Activated T-cell treated with anti-CD3 and anti-CD28 coated beads, Interleukin-2, amount 50 U/mL, for 72 hours (primary cell): ENCODE measurements at regions not wholly inside any gene's neighbourhood (a gene's known extent, or its start where the extent isn't known, plus 50 kb on each side); places are given as distances from the start of the nearest gene placed in this dataset.

ENCODE experiments used
- ATAC-seq, 2 donors: fragments of 150-1000 bp; cut with Tn5 transposase; replicated peaks in 1 of 2; 2 replicates each; pipeline ENCODE4 v1.10.0; 2021; ENCODE audit warnings: moderate library complexity in 2 of 2, mild to moderate bottlenecking in 1 of 2
- DNase-seq, 2 donors: peaks; one replicate each; pipeline ENCODE4 v3.0.0; 2021 to 2022; ENCODE audit warnings: mixed read lengths in 1 of 2
- H3K27ac Mint-ChIP-seq: one replicate; pipeline ENCODE4 v1.8.0; 2022; ENCODE audit warnings: mild to moderate bottlenecking, moderate library complexity, mixed read lengths
- H3K27me3 Mint-ChIP-seq: one replicate; pipeline ENCODE4 v1.8.0; 2022; ENCODE audit warnings: low read depth, mixed read lengths
- H3K36me3 Mint-ChIP-seq, 2 donors: one replicate each; pipeline ENCODE4 v1.8.0; 2022; ENCODE audit warnings: mixed read lengths in 2 of 2, mild to moderate bottlenecking in 1 of 2; ENCODE audit not compliant: insufficient read depth in 2 of 2
- H3K4me1 Mint-ChIP-seq: one replicate; pipeline ENCODE4 v1.8.0; 2022; ENCODE audit warnings: low read depth, mixed read lengths
- H3K4me3 Mint-ChIP-seq, 2 donors: one replicate each; pipeline ENCODE4 v1.8.0; 2022; ENCODE audit warnings: mild to moderate bottlenecking in 2 of 2, mixed read lengths in 2 of 2, moderate library complexity in 2 of 2
- H3K9me3 Mint-ChIP-seq, 2 donors: one replicate each; pipeline ENCODE4 v1.8.0; 2022; ENCODE audit warnings: mixed read lengths in 2 of 2

DNA sequence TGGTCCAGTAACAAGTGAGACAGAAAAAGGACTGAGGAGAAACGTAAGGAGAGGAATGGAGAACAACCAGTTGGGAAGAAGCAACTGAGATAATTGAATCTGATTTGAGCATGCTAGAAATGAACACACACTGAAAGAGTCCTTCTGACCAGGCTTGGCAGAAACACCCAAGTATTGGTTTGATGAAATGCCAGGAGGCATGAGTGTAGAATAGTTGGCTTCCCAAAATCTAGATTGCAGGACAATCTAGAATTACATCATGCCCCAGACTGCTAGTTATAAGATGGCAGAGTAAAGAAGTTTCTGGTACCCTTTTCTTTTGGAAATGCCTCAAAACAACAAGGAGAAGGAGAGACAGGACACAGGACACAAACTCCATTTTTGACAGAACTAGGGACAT, 189.7 kb upstream of the STT3B start:
- ATAC-seq (no peak), DNase-seq (no peak)
- no peaks in the 10 kb centered on the region for H3K27me3 Mint-ChIP-seq
- peaks cover 1 to 3% of the 10 kb centered on the region in 2 donors for H3K36me3 Mint-ChIP-seq
- H3K27ac Mint-ChIP-seq: no peak overlapping the region
- no peaks in the 10 kb centered on the region for H3K4me1 Mint-ChIP-seq
- no peak overlapping the region for H3K4me3 Mint-ChIP-seq
- peaks cover 10 to 13% of the 10 kb centered on the region in 2 donors for H3K9me3 Mint-ChIP-seq

GRCh38 chr3:31345581-31345980, 187.1 kb upstream of the STT3B start:
- Mint-ChIP-seq H3K4me3 (no peak overlapping the region), H3K4me1 (no peaks in the 10 kb centered on the region), H3K9me3 (peaks cover 10 to 12% of the 10 kb centered on the region in 2 donors), H3K27ac (no peak overlapping the region), H3K36me3 (peaks cover 1 to 3% of the 10 kb centered on the region in 2 donors), H3K27me3 (no peaks in the 10 kb centered on the region)
- no peak for ATAC-seq
- DNase-seq: no peak

DNA sequence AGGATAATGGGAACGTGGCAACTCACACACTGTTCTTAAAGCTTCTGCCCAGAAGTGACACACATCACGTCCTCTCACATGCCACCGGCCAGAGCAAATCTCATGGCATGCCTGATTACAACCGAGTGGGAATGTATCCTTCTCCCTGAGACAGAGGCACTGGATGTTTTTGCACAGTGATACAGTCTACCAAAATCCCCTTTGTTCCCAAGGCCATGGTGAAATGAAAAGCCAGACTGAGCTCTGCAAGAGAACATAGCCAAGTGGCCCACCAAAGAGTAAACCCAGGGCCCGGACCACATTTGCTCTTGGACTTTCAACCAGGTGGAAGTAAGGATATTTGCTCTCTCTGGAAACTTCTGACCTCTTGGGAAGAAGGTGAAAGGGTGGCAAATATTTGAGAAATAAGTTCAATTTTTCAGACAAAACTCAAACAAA, 186.2 kb upstream of the STT3B start:
- H3K4me3 Mint-ChIP-seq: no peak overlapping the region
- ATAC-seq: no peak
- no peak for DNase-seq
- no peaks in the 10 kb centered on the region for H3K27me3 Mint-ChIP-seq
- H3K9me3 Mint-ChIP-seq: peaks cover 10 to 12% of the 10 kb centered on the region in 2 donors
- peaks cover 1 to 3% of the 10 kb centered on the region in 2 donors for H3K36me3 Mint-ChIP-seq
- H3K27ac Mint-ChIP-seq: no peak overlapping the region
- H3K4me1 Mint-ChIP-seq: no peaks in the 10 kb centered on the region

DNA sequence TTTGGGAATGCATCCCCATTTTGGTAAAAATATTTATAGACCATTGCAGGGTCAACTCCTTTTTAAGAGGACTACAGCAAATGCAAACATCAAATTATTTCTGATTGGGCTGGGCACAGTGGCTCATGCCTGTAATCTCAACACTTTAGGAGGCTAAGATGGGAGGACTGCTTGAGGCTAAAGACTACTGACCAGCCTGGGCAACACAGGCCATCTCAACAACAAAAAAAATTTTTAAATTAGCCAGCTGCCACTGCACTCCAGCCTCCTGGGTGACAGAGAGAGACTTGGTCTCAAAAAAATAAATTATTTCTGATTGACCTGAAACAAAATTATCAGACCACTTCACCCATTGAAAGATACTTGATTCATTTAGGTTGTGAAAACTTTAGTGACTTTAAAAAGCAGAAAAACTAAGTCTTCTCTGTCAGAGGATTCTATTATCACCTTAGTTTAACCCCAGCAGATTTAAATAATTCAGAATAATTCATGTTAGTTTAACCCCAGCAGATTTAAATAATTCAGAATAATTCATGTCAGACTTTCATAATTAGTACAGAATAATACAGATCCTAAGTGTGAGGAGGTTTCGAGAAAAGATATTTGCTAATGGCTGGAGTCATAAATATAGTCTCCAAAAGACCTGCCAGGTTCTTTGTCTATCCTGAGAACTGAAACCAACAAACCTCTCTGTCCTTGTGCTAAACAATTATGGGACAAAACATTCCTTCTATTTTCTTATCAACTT, 183.6 kb upstream of the STT3B start:
- no peak overlapping the region for H3K4me3 Mint-ChIP-seq
- H3K27ac Mint-ChIP-seq: peak overlapping the region; percentile 52
- H3K4me1 Mint-ChIP-seq: no peaks in the 10 kb centered on the region
- H3K27me3 Mint-ChIP-seq: no peaks in the 10 kb centered on the region
- peaks cover 0 to 3% of the 10 kb centered on the region in 2 donors for H3K36me3 Mint-ChIP-seq
- H3K9me3 Mint-ChIP-seq: peaks cover 3 to 10% of the 10 kb centered on the region in 2 donors
- ATAC-seq (no peak), DNase-seq (no peak)

GRCh38 chr3:31350307-31350706, 182.4 kb upstream of the STT3B start:
- Mint-ChIP-seq H3K4me3 (no peak overlapping the region), H3K4me1 (no peaks in the 10 kb centered on the region), H3K27ac (no peak overlapping the region), H3K9me3 (peaks cover 3 to 8% of the 10 kb centered on the region in 2 donors), H3K27me3 (no peaks in the 10 kb centered on the region), H3K36me3 (peaks cover 0 to 1% of the 10 kb centered on the region in 2 donors)
- DNase-seq (no peak), ATAC-seq (no peak)

GRCh38 chr3:31352331-31352730, 180.4 kb upstream of the STT3B start:
- ATAC-seq (no peak), DNase-seq (no peak)
- H3K9me3 Mint-ChIP-seq: peaks cover 3 to 9% of the 10 kb centered on the region in 2 donors
- peaks cover 0 to 1% of the 10 kb centered on the region in 2 donors for H3K36me3 Mint-ChIP-seq
- peaks cover 5% of the 10 kb centered on the region for H3K4me1 Mint-ChIP-seq
- no peaks in the 10 kb centered on the region for H3K27me3 Mint-ChIP-seq
- no peak overlapping the region for H3K27ac Mint-ChIP-seq
- no peak overlapping the region for H3K4me3 Mint-ChIP-seq

DNA sequence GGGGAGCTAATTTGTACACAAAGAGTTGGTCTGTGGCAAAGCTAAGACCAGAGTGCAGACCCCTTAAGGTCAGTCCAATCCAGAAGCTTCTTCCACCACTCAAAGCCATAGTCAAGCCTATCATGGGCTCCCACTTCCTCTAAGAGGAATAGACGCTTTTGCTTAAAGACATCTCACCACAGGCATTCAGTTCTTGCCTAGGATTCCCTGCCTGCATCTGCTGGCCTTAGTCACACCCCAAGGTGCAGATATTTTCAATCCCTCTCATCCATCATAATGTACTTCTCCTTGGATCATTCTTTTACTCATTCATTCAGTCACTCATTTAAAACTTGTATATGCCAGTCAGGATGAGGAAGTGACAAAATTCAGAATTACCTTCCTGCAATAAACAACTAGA, 179.6 kb upstream of the STT3B start:
- DNase-seq (no peak), ATAC-seq (no peak)

DNA sequence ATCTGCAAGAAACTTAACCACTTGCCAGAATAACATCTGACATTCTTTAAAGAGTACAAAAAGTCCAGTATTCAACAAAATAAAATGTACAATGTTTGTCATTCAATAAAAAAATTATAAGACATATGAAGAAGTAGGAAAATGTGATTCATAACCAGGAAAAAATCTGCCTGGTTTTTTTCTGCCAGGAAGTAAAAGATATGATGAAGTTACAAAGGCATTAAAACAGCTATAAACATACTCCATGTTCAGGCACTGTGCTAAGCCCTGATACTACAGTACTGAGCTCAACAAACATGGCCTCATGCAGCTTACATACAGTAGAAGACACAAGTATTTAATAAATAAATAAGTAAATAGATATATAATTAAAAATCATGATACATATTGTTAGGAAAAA, 178.4 kb upstream of the STT3B start:
- H3K27ac Mint-ChIP-seq: no peak overlapping the region
- peaks cover 13% of the 10 kb centered on the region for H3K4me1 Mint-ChIP-seq
- peaks cover 0 to 9% of the 10 kb centered on the region in 2 donors for H3K9me3 Mint-ChIP-seq
- peaks cover 0 to 1% of the 10 kb centered on the region in 2 donors for H3K36me3 Mint-ChIP-seq
- H3K27me3 Mint-ChIP-seq: no peaks in the 10 kb centered on the region
- no peak for DNase-seq
- ATAC-seq: no peak
- H3K4me3 Mint-ChIP-seq: no peak overlapping the region

More for the DNA sequence above, 179.6 kb upstream of the STT3B start:
- H3K9me3 Mint-ChIP-seq: peaks cover 0 to 9% of the 10 kb centered on the region in 2 donors
- H3K27ac Mint-ChIP-seq: no peak overlapping the region
- no peak overlapping the region for H3K4me3 Mint-ChIP-seq
- H3K4me1 Mint-ChIP-seq: peaks cover 13% of the 10 kb centered on the region
- peaks cover 0 to 1% of the 10 kb centered on the region in 2 donors for H3K36me3 Mint-ChIP-seq
- no peaks in the 10 kb centered on the region for H3K27me3 Mint-ChIP-seq

DNA sequence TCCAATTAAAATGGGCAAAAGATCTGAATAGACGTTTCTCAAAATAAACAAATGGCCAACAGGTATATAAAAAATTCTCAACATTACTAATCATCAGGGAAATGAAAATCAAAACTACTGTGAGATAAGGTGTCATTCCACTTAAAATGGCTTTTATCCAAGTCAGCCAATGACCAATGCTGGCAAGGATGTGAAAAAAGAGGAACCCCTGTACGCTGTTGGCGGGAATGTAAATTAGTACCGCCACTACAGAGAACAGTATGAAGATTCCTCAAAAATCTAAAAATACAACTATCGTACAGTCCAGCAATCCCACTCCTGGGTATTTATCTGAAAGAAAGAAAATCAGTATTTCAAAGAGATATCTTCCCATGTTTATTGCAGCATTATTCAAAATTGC, 176.9 kb upstream of the STT3B start:
- Mint-ChIP-seq H3K36me3 (peaks cover 0 to 1% of the 10 kb centered on the region in 2 donors), H3K9me3 (peaks cover 0 to 9% of the 10 kb centered on the region in 2 donors), H3K27me3 (no peaks in the 10 kb centered on the region), H3K4me3 (no peak overlapping the region), H3K4me1 (peaks cover 13% of the 10 kb centered on the region), H3K27ac (no peak overlapping the region)
- no peak for ATAC-seq
- DNase-seq: no peak

DNA sequence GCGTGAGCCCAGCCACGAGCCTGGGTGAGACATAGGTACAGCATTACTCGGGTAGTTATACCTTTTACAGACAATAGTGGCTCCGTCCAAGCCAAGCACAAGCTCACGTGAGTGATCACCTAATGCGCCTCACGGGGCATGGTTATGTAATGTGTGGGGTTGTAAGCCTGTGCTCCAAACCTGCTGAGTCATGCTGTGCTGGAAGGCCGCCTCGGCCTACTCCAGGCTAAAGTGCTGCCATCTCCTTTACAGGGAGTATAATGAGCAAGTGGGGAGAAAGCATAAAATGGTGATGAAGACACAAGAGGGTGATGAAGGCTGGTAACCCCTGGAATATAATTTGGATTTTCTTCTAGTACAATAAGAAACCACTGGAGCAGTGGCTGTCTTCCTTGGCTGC, 175.8 kb upstream of the STT3B start:
- H3K9me3 Mint-ChIP-seq: peaks cover 0 to 9% of the 10 kb centered on the region in 2 donors
- peaks cover 13% of the 10 kb centered on the region for H3K4me1 Mint-ChIP-seq
- no peak overlapping the region for H3K27ac Mint-ChIP-seq
- DNase-seq: no peak
- H3K36me3 Mint-ChIP-seq: no peaks in the 10 kb centered on the region
- no peaks in the 10 kb centered on the region for H3K27me3 Mint-ChIP-seq
- ATAC-seq: peak in 1 of 2 donors; percentile 13
- no peak overlapping the region for H3K4me3 Mint-ChIP-seq

GRCh38 chr3:31357451-31357850, 175.3 kb upstream of the STT3B start:
- ATAC-seq (peak; percentile 72 to 87), DNase-seq (no peak)
- H3K36me3 Mint-ChIP-seq: no peaks in the 10 kb centered on the region
- peaks cover 13% of the 10 kb centered on the region for H3K4me1 Mint-ChIP-seq
- no peaks in the 10 kb centered on the region for H3K27me3 Mint-ChIP-seq
- H3K9me3 Mint-ChIP-seq: peaks cover 0 to 6% of the 10 kb centered on the region in 2 donors
- H3K27ac Mint-ChIP-seq: peak overlapping the region; percentile 1
- no peak overlapping the region for H3K4me3 Mint-ChIP-seq

GRCh38 chr3:31358473-31359070, 174.2 kb upstream of the STT3B start:
- Mint-ChIP-seq H3K4me3 (no peak overlapping the region), H3K36me3 (no peaks in the 10 kb centered on the region), H3K4me1 (peaks cover 13% of the 10 kb centered on the region), H3K27me3 (no peaks in the 10 kb centered on the region), H3K9me3 (peaks cover 0 to 4% of the 10 kb centered on the region in 2 donors), H3K27ac (no peak overlapping the region)
- no peak for DNase-seq
- ATAC-seq: peak; percentile 21 to 34

- H3K36me3 Mint-ChIP-seq: no peaks in the 10 kb centered on the region
- peaks cover 0 to 4% of the 10 kb centered on the region in 2 donors for H3K9me3 Mint-ChIP-seq
- no peak overlapping the region for H3K4me3 Mint-ChIP-seq
- peaks cover 22% of the 10 kb centered on the region for H3K4me1 Mint-ChIP-seq
- DNase-seq (no peak), ATAC-seq (no peak)
- no peaks in the 10 kb centered on the region for H3K27me3 Mint-ChIP-seq
- no peak overlapping the region for H3K27ac Mint-ChIP-seq
Measured at GRCh38 chr3:31361371-31362273, 171.1 kb upstream of the STT3B start.
